ENCODE measurements at regions not wholly inside any gene's neighbourhood (a gene's known extent, or its start where the extent isn't known, plus 50 kb on each side); places are given as distances from the start of the nearest gene placed in this dataset.

GRCh38 chr17:36837195-36837938 is 99.9 kb upstream of the LHX1 start:
- 68 to 77% (median 72%) methylated on average over 14 of the region's 14 CpGs for WGBS, 4 donors
- Histone ChIP-seq H3K4me3 (no peak overlapping the region), H3K9me3 (replicated peaks in 1 of 3) (no peaks in the 10 kb centered on the region), H3K4me1 (replicated peaks in 1 of 2) (no peaks in the 10 kb centered on the region), H3K27ac (no peak overlapping the region), H3K27me3 (no peaks in the 10 kb centered on the region), H3K36me3 (replicated peaks in 1 of 2) (no peaks in the 10 kb centered on the region)
- intact Hi-C loops (cut with DNase I), result no loop called here
- TF ChIP-seq POLR2A (IDR thresholded peaks at IDR 0.05) (no peak), CTCF (IDR thresholded peaks at IDR 0.05) (no peak)
- no peak for DNase-seq

- Histone ChIP-seq H3K4me1 (replicated peaks in 1 of 2) (no peaks in the 10 kb centered on the region), H3K9me3 (replicated peaks in 1 of 3) (no peaks in the 10 kb centered on the region), H3K27ac (no peak overlapping the region), H3K27me3 (no peaks in the 10 kb centered on the region), H3K4me3 (no peak overlapping the region), H3K36me3 (replicated peaks in 1 of 2) (no peaks in the 10 kb centered on the region)
- no peak for DNase-seq
- no peak for TF ChIP-seq CTCF (IDR thresholded peaks at IDR 0.05)
- TF ChIP-seq POLR2A (IDR thresholded peaks at IDR 0.05), result no peak
- intact Hi-C loops (cut with DNase I), result no loop called here
- WGBS, 4 donors, result 72 to 82% (median 73%) methylated on average over 3 of the region's 3 CpGs
Measured at GRCh38 chr17:36837939-36838272, 99.4 kb upstream of the LHX1 start.

GRCh38 chr17:36839256-36839655 is 98.0 kb upstream of the LHX1 start:
- Histone ChIP-seq H3K36me3 (replicated peaks in 1 of 2) (no peaks in the 10 kb centered on the region), H3K4me1 (replicated peaks in 1 of 2) (no peaks in the 10 kb centered on the region), H3K9me3 (replicated peaks in 1 of 3) (no peaks in the 10 kb centered on the region), H3K4me3 (no peak overlapping the region), H3K27ac (no peak overlapping the region), H3K27me3 (no peaks in the 10 kb centered on the region)
- intact Hi-C loops (cut with DNase I), result no loop called here
- TF ChIP-seq CTCF (IDR thresholded peaks at IDR 0.05) (no peak), POLR2A (IDR thresholded peaks at IDR 0.05) (no peak)
- 49 to 68% (median 60%) methylated on average over 5 of the region's 5 CpGs for WGBS, 4 donors
- no peak for DNase-seq

GRCh38 chr17:36840796-36841195 is 96.5 kb upstream of the LHX1 start:
- Histone ChIP-seq H3K27ac (no peak overlapping the region), H3K27me3 (no peaks in the 10 kb centered on the region), H3K4me1 (replicated peaks in 1 of 2) (no peaks in the 10 kb centered on the region), H3K9me3 (replicated peaks in 1 of 3) (no peaks in the 10 kb centered on the region), H3K4me3 (no peak overlapping the region), H3K36me3 (replicated peaks in 1 of 2) (no peaks in the 10 kb centered on the region)
- 80 to 100% (median 94%) methylated on average over 1 of the region's 1 CpG for WGBS, 4 donors
- no peak for DNase-seq
- TF ChIP-seq POLR2A (IDR thresholded peaks at IDR 0.05), result no peak
- no peak for TF ChIP-seq CTCF (IDR thresholded peaks at IDR 0.05)
- intact Hi-C loops (cut with DNase I), result no loop called here

Data from adrenal gland (tissue), 9 donors.